ENCODE measurements at regions not wholly inside any gene's neighbourhood (a gene's known extent, or its start where the extent isn't known, plus 50 kb on each side); places are given as distances from the start of the nearest gene placed in this dataset.
A peak's percentile ranks its signal among the peaks of the same experiment; 100 is the strongest.

DNA sequence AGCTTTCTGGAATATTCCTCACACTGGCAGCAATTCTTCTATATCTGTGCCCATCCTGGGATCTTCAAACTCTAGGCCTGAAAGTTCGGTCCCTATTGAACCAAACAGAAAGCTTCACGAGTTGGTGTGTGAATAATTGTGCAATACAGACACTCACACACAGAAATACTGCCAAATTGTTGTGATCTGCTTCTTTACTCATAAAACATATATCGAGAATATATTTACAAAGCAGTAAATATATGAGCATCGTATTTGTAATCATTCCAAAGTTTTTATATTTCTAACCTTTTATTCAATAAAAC, 56.6 kb upstream of the BEX4 start:
- DNase-seq (ENCODE audit: low read depth): no peak

DNA sequence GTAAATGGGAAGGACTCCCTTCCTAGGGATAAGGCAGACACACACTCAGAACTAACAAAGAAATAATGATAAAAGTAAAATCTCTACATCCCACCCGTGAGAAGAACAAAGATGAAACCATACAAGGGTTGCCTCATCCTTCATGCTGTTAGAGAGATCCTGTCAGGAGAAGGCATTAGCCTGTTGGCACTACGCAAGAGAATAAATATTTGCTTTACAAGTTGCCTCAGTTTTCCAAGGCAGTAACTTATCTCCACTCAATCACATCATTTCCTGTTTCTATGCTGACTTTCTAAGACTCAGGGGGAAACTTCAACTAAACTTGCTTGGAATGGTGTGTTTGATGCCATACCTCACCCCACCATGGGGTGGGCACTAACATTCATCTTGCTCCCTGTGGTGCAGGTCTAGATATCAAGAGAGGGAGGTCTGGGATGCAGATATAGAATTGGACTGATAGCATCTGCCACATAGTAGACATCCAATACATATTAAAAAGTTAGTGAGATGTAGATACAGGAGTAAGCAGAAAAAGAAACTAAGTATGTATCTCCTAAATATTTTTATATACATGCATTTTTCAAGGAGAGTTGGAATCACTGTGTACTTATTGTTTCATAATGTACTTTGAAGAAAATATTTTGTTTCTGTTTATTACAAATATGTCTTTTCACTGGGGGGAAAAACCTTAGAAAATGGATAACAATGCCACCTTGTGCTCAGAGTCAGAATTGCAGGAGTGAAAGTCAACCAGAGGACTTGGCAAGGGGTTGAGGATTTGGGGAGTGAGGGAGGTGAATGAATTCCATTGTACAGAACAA, 57.2 kb upstream of the BEX4 start:
- DNase-seq (ENCODE audit: low read depth): peak; percentile 20

DNA sequence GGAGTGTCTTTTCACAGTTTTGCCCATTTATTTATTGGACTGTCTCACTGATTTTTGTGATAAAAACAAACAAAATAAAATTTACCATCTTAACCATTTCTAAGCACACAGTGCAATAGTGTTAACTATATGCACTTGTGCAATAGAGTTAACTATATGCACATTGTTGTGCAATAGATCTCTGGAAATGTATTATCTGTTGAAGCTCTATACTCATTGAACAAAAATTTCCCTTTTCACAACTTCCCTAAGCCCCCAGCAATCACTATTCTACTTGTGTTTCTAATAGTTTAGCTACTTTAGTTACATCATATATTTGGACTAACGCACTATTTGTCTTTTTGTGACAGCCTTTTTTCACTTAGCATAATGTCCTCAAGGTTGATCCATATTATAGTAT, 59.7 kb upstream of the BEX4 start:
- DNase-seq (ENCODE audit: low read depth): peak; percentile 14

- DNase-seq (ENCODE audit: low read depth): no peak
Measured at GRCh38 chrX:103153661-103154060, 60.7 kb upstream of the NXF3 start.

DNA sequence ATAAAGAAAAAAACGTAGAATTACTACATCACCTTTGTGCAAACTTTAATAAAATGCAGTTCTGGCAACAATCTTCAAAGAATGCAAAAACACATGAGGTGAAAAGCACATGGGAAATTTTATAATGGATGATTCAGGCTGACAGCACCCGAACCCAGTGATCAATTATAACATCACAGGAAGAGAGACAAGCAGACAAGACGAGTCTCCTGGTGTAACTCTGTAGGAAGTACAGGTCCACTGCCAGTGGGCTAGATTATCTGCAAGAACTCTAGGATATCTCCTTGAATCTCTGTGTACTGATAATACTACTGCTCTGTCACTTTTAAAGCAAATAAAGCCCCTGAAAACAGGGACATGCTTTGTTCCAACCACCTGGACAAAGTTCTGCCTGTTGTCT, 58.9 kb upstream of the NXF3 start:
- no peak for DNase-seq (ENCODE audit: low read depth)

- no peak for DNase-seq (ENCODE audit: low read depth)
Measured at GRCh38 chrX:103149652-103150051, 56.7 kb upstream of the NXF3 start.

DNA sequence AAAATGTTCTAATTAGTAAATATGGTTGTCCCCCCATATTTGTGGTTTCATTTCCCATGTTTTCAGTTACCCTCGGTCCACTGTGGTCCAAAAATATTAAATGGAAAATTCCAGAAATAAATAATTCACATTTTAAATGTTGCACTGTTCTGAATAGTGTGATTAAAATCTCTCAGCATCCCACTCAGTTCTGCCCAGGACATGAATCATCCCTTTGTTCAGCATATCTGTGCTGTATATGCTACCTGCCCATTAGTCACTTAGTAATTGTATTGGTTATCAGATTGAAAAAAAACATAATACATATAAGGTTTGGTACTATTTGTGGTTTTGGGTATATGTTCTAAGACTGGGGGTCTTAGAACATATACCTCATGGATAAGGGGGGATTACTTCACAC, 55.1 kb upstream of the NXF3 start:
- DNase-seq (ENCODE audit: low read depth): no peak
